Retinal pigment epithelial cell (primary cell): ENCODE measurements at regions not wholly inside any gene's neighbourhood (a gene's known extent, or its start where the extent isn't known, plus 50 kb on each side); places are given as distances from the start of the nearest gene placed in this dataset.

ENCODE experiments used
- DNase-seq: peaks from one replicate; pipeline ENCODE4 v3.0.0-alpha.2; 2010; ENCODE audit warnings: low read depth
- H3K4me3 ChIP-seq: 2 replicates; pipeline ENCODE4 v1.5.1; 2011; ENCODE audit warnings: mild to moderate bottlenecking, low read length, control low read depth, moderate library complexity
- CTCF ChIP-seq: conservative IDR thresholded peaks from 2 replicates; pipeline ENCODE4 v1.5.1; 2011; ENCODE audit warnings: low read depth, low read length, control low read depth, inconsistent platforms

- no peak for DNase-seq
- no peak for TF ChIP-seq CTCF
- no peak overlapping the region for H3K4me3 ChIP-seq
Measured at GRCh38 chr3:197435426-197435825, 120.3 kb downstream of the BDH1 start.

GRCh38 chr3:197434830-197435229 lies 120.9 kb downstream of the BDH1 start:
- TF ChIP-seq CTCF = no peak
- no peak overlapping the region for H3K4me3 ChIP-seq
- DNase-seq = no peak

- no peak for DNase-seq
- TF ChIP-seq CTCF = no peak
- H3K4me3 ChIP-seq = no peak overlapping the region
Measured at GRCh38 chr3:197432384-197433127, 123.2 kb downstream of the BDH1 start.

GRCh38 chr3:197431346-197431910 lies 124.3 kb downstream of the BDH1 start:
- H3K4me3 ChIP-seq = no peak overlapping the region
- TF ChIP-seq CTCF = no peak
- DNase-seq = no peak

GRCh38 chr3:197430934-197431333 lies 124.8 kb downstream of the BDH1 start:
- no peak for DNase-seq
- no peak for TF ChIP-seq CTCF

GRCh38 chr3:197430502-197430901 lies 125.3 kb downstream of the BDH1 start:
- no peak overlapping the region for H3K4me3 ChIP-seq
- no peak for TF ChIP-seq CTCF
- DNase-seq = no peak

More at GRCh38 chr3:197430934-197431333, 124.8 kb downstream of the BDH1 start:
- no peak overlapping the region for H3K4me3 ChIP-seq

- TF ChIP-seq CTCF = no peak
- DNase-seq = no peak
- H3K4me3 ChIP-seq = no peak overlapping the region
Measured at GRCh38 chr3:197428952-197429351, 126.8 kb downstream of the BDH1 start.
